ENCODE measurements at regions not wholly inside any gene's neighbourhood (a gene's known extent, or its start where the extent isn't known, plus 50 kb on each side); places are given as distances from the start of the nearest gene placed in this dataset.

DNA sequence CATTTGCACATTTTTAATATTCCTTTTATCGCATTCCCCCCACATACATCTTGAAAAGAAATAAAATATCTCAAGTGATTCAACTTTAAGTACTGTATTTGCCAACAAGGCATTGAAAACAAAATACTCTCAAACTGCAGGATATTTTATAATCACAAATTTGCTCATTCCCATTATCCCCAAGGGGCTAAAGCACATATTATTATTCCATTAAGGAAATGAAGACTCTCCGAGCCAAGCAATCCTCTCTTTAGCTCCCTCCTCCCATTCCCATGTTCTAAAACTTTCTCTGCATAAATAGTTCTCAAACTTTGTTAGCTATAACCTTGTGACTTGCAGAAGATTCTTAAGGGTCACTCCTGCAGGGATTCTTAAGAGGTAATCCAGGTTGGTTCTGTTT, 436.8 kb downstream of the KCNJ2 start:
- no peaks in the 10 kb centered on the region for H3K27me3 ChIP-seq (ENCODE audit: control insufficient read depth in 4 of 4, insufficient read depth in 4 of 4, low read length in 3 of 4)
- TF ChIP-seq, protein P1, sequence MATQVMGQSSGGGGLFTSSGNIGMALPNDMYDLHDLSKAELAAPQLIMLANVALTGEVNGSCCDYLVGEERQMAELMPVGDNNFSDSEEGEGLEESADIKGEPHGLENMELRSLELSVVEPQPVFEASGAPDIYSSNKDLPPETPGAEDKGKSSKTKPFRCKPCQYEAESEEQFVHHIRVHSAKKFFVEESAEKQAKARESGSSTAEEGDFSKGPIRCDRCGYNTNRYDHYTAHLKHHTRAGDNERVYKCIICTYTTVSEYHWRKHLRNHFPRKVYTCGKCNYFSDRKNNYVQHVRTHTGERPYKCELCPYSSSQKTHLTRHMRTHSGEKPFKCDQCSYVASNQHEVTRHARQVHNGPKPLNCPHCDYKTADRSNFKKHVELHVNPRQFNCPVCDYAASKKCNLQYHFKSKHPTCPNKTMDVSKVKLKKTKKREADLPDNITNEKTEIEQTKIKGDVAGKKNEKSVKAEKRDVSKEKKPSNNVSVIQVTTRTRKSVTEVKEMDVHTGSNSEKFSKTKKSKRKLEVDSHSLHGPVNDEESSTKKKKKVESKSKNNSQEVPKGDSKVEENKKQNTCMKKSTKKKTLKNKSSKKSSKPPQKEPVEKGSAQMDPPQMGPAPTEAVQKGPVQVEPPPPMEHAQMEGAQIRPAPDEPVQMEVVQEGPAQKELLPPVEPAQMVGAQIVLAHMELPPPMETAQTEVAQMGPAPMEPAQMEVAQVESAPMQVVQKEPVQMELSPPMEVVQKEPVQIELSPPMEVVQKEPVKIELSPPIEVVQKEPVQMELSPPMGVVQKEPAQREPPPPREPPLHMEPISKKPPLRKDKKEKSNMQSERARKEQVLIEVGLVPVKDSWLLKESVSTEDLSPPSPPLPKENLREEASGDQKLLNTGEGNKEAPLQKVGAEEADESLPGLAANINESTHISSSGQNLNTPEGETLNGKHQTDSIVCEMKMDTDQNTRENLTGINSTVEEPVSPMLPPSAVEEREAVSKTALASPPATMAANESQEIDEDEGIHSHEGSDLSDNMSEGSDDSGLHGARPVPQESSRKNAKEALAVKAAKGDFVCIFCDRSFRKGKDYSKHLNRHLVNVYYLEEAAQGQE (IDR thresholded peaks at IDR 0.05) = no peak
- TF ChIP-seq FOXA1 (IDR thresholded peaks at IDR 0.05) (no peak), NR2F2 (IDR thresholded peaks at IDR 0.05) (no peak), HNF4G (IDR thresholded peaks at IDR 0.05) (no peak), TAF1 (conservative IDR thresholded peaks at IDR 0.05) (no peak), EGR1 (IDR thresholded peaks at IDR 0.05; ENCODE audit: low read depth in 2 of 2) (no peak)
- TF ChIP-seq, protein P2, sequence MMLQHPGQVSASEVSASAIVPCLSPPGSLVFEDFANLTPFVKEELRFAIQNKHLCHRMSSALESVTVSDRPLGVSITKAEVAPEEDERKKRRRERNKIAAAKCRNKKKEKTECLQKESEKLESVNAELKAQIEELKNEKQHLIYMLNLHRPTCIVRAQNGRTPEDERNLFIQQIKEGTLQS (IDR thresholded peaks at IDR 0.05) = no peak
- TF ChIP-seq, protein P3, sequence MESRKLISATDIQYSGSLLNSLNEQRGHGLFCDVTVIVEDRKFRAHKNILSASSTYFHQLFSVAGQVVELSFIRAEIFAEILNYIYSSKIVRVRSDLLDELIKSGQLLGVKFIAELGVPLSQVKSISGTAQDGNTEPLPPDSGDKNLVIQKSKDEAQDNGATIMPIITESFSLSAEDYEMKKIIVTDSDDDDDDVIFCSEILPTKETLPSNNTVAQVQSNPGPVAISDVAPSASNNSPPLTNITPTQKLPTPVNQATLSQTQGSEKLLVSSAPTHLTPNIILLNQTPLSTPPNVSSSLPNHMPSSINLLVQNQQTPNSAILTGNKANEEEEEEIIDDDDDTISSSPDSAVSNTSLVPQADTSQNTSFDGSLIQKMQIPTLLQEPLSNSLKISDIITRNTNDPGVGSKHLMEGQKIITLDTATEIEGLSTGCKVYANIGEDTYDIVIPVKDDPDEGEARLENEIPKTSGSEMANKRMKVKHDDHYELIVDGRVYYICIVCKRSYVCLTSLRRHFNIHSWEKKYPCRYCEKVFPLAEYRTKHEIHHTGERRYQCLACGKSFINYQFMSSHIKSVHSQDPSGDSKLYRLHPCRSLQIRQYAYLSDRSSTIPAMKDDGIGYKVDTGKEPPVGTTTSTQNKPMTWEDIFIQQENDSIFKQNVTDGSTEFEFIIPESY (IDR thresholded peaks at IDR 0.05) = no peak
- TF ChIP-seq, protein P4, sequence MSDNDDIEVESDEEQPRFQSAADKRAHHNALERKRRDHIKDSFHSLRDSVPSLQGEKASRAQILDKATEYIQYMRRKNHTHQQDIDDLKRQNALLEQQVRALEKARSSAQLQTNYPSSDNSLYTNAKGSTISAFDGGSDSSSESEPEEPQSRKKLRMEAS (IDR thresholded peaks at IDR 0.05) = no peak
- H3K9me3 ChIP-seq (ENCODE audit: control insufficient read depth in 4 of 4, low read length in 3 of 4) = no peaks in the 10 kb centered on the region
- H3K9ac ChIP-seq (ENCODE audit: low read depth in 1 of 2, low read length in 2 of 2) = no peak overlapping the region
- DNase-seq (ENCODE audit: low spot score) = no peak
- no peak overlapping the region for H3K27ac ChIP-seq (ENCODE audit: low read depth in 1 of 2, low read length in 2 of 2)
- no peaks in the 10 kb centered on the region for H3K4me1 ChIP-seq (ENCODE audit: control insufficient read depth in 4 of 4, insufficient read depth in 4 of 4, low read length in 3 of 4)
- no peaks in the 10 kb centered on the region for H3K36me3 ChIP-seq (ENCODE audit: control insufficient read depth in 4 of 4, insufficient read depth in 3 of 4, low read depth in 1 of 4, low read length in 3 of 4)
- 85% methylated on average over 2 of the region's 2 CpGs for WGBS
- H3K4me3 ChIP-seq (ENCODE audit: low read depth in 1 of 3, low read length in 3 of 3) = no peak overlapping the region

DNA sequence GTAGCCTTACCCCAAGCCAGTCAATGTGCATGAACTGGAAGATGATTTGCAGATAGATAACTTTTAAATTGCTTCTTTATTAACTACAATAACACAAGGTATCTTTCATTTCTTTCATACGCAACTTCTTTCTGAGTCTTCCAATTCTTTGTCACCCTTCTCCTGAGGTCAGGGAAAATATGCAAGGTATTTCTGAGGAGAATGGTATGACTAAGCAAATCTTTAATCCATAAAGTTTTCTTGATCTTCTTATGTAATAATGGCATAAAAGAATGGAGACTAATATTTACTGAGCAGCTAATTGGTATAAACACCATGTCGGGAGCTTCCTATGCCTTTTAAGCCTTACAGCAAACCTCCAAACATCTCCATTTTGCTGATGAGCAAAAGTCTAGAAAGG, 438.9 kb downstream of the KCNJ2 start:
- 82% methylated on average over 2 of the region's 2 CpGs for whole genome bisulfite sequencing
- Histone ChIP-seq H3K27me3 (ENCODE audit: control insufficient read depth in 4 of 4, insufficient read depth in 4 of 4, low read length in 3 of 4) (no peaks in the 10 kb centered on the region), H3K9ac (ENCODE audit: low read depth in 1 of 2, low read length in 2 of 2) (no peak overlapping the region), H3K9me3 (ENCODE audit: control insufficient read depth in 4 of 4, low read length in 3 of 4) (no peaks in the 10 kb centered on the region), H3K4me1 (ENCODE audit: control insufficient read depth in 4 of 4, insufficient read depth in 4 of 4, low read length in 3 of 4) (no peaks in the 10 kb centered on the region), H3K4me3 (ENCODE audit: low read depth in 1 of 3, low read length in 3 of 3) (no peak overlapping the region), H3K27ac (ENCODE audit: low read depth in 1 of 2, low read length in 2 of 2) (no peak overlapping the region), H3K36me3 (ENCODE audit: control insufficient read depth in 4 of 4, insufficient read depth in 3 of 4, low read depth in 1 of 4, low read length in 3 of 4) (no peaks in the 10 kb centered on the region)
- DNase-seq (ENCODE audit: low spot score) = no peak
- no peak for TF ChIP-seq RXRA (IDR thresholded peaks at IDR 0.05)
- no peak for TF ChIP-seq YY1 (IDR thresholded peaks at IDR 0.05)
- TF ChIP-seq, protein P5, sequence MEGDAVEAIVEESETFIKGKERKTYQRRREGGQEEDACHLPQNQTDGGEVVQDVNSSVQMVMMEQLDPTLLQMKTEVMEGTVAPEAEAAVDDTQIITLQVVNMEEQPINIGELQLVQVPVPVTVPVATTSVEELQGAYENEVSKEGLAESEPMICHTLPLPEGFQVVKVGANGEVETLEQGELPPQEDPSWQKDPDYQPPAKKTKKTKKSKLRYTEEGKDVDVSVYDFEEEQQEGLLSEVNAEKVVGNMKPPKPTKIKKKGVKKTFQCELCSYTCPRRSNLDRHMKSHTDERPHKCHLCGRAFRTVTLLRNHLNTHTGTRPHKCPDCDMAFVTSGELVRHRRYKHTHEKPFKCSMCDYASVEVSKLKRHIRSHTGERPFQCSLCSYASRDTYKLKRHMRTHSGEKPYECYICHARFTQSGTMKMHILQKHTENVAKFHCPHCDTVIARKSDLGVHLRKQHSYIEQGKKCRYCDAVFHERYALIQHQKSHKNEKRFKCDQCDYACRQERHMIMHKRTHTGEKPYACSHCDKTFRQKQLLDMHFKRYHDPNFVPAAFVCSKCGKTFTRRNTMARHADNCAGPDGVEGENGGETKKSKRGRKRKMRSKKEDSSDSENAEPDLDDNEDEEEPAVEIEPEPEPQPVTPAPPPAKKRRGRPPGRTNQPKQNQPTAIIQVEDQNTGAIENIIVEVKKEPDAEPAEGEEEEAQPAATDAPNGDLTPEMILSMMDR (IDR thresholded peaks at IDR 0.05; ENCODE audit: low read depth, low read length, missing input control) = no peak

Data from liver (tissue), 8 donors.